Hepatic stellate cell (primary cell): ENCODE measurements at regions not wholly inside any gene's neighbourhood (a gene's known extent, or its start where the extent isn't known, plus 50 kb on each side); places are given as distances from the start of the nearest gene placed in this dataset.

Experiments
- DNase-seq: peaks from one replicate; pipeline ENCODE4 v3.0.0; 2011; ENCODE audit warnings: low spot score

GRCh38 chr9:93900971-93901861, 53.9 kb downstream of the BARX1 start:
- DNase-seq: no peak

- DNase-seq: no peak
These were observed 54.7 kb downstream of the BARX1 start for GRCh38 chr9:93900436-93900819.

- peak; percentile 2 for DNase-seq
These were observed 55.3 kb downstream of the BARX1 start for GRCh38 chr9:93899609-93900435.

DNA sequence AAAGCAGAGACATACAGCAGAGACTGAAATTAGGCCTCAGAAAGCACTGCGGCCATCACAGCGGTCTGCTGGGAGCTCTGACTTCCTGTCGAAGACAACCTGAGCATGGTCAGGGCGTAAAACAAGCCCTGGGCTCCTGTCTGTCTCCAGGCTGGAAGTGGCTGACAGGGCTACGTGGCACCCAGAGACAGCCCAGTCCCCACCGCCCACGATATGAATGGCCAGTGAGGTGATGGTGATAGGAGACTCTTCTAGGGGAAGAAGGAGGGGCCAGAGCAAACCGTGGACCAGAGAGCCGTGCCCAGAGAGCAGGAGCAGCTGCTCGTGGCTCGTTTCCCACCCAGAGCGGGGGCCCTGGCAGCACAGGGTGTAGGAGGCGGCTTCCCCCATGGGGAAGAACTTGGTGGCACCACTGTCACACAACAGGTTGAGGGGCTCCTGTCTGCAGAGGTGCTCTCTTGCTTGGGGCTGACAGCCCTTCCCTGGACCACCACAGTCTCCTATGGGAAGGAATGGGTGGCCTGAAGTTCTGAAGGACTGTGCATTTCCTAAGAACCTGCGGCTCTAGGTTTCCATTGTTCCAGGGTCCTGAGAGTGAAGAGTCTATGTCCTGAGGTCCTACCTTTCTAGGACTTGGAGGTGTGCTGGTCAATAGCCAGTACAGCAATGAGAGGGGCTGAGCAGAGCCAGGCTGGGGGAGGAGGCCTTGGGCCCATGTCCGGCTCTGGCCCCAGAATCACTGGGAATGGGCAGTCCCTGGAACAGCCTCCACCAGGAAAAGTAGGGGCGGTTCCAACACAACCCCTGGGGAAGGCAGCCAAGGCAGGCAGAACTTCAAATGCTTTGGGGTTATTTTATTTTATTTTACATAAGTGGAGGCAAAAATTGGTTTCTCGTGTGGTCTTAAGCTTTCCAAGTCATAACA, 56.4 kb downstream of the BARX1 start:
- DNase-seq: peak; percentile 4

DNA sequence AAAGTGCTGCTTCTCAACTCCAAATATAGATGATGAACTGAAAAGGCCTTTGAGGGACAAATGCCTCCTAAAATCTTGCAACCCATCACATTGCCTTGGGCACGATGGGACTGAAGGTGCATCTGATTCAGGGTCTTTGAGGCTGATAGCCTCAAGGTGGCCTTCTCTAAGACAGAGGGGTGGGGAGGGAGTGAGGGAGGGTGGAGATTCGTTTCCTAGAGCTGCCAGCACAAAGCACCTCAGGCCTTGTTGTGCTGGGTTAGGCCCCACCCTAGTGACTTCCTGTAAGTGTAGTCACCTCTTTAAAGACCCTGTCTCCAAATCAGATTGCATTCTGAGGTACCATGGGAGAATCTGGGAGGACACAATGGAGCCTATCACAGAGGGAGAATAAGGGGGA, 57.1 kb downstream of the BARX1 start:
- DNase-seq: peak; percentile 5

DNA sequence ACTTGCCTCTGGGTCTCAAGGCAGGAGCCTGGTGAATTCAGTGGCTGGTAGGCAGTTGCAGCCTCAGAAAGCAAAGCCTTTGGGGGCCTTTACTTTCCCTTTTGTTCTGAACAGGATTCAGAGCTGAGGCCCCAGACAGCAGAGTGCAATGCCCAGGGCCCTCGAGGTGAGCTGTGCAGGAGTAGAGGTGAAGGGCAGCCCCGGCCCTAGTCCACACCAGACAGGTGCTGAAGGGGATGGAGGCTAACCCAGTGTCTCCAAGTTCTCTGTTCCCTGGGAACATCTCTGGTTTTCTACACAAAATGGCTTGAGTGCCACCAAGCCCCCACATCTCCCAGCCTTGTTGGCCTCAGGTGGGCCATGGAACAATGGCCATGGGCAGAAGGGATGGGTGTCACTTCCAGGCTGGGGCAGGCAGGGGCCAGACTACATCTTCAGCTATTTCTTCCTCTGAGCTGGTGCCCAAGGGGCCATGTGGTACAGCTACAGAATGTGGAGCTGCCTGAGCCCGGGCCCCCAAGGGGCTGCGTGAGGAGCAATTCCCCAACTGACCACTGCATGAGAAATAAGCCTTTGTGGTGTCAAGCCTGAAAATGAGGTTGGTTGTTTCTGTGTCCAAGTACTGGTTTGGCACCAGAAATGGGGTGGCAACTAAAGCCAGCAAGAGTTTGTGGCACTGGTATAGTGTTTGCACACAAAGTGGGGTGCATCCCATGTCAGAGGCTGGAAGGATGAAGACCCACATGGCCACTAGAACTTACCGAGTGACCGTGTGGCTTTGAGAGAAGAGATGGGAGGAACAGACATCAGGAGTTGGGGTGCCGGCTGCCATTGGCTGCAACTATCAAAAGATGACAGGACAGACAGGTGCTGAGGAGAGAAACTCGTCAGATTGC, 57.8 kb downstream of the BARX1 start:
- DNase-seq: peak; percentile 5

- DNase-seq: peak; percentile 3
These were observed 58.6 kb downstream of the BARX1 start for GRCh38 chr9:93896496-93897033.

- DNase-seq: no peak
These were observed 59.1 kb downstream of the BARX1 start for GRCh38 chr9:93896093-93896492.

DNA sequence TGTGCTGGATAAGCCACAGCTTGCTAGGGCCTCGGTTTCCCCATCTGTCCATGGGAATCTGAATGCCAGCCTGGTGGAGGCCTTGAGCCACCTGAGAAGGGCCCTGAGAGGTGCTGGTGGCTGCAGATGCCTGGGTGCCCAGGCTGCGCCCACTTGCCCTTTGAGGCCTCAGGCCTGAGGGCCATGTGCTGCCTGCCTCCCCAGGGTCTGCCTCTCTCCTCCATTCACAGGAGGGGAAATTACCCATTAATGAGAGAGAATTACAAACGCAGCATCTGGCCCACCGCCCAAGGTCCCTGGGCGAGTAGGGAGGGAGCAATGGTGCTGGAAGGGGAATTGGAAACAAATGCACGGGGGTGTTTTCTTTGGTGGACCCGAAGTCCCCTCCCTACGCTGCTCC, 59.6 kb downstream of the BARX1 start:
- DNase-seq: no peak

GRCh38 chr9:93894691-93895079, 60.5 kb downstream of the BARX1 start:
- DNase-seq: no peak

DNA sequence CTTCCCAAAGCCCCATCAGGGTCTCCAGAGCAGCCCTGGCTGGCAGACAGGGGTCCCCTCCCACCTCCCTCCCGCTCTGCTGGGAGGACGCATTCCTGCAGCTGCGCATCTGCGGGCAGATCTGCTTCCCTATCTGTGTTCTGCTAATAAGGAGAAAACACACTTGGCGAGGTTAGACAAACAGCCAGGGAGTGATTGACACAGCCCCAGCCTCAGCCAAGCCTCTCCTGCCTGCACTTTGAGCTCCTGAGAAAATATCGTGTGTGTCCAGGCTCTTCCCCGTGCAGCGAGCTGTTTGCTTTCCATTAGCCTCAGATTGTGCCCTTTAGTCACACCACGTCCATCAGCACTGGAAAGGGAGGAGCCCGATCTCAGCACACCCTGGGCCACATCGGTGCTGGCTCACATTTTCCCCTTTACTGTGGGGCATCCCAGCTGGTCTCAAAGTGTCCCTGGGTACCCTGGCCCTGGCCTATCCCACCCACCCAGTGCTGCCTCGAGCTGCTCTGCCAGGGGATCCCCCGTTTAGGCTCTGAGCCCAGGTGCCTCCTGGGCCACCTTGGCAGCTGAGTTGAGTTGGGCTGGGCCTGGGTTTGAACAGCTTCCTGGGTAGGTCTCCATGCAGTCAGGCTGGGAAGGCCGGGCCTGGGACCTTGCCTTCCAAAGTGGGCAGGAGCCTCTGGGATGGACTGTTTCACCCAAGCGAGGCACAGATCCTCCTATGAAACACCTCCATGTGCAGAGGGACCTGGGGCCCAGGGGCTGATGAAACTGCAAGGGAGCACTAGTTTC, 61.1 kb downstream of the BARX1 start:
- DNase-seq: no peak

DNA sequence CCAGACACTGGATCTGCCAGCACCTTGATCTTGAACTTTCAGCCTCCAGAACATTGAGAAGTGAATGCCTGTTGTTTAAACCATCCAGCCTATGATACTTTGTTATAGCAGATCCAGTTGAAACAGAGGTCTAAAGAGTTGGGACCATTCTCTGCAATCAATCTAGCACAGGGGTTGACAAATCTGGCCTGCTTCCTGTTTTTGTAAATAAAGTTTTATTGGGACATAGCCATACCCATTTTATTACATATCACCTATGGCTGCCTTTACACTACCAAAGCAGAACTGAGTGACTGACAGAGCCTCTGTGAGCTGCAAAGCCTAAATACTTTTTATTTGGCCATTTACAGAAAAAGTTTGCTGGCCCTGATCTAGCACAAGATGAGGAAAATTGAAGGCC, 62.0 kb downstream of the BARX1 start:
- no peak for DNase-seq

DNA sequence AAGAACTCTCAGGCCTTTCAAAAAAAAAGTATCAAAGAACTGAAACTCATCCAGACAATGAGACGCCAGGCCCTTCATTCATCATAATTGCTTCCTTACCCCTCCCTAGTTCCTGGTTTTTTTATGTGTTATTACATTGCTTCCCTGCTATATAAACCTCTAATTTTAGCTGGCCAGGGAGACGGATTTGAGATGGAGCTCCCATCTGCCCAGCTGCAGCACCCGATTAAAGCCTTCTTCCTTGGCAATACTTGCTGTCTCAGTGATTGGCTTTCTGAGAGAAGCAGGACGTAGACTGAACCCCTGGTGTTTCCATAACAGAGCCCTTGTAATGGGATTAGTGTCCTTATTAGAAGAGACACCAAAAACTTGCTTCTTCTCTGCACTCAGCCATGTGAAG, 62.4 kb downstream of the BARX1 start:
- no peak for DNase-seq

DNA sequence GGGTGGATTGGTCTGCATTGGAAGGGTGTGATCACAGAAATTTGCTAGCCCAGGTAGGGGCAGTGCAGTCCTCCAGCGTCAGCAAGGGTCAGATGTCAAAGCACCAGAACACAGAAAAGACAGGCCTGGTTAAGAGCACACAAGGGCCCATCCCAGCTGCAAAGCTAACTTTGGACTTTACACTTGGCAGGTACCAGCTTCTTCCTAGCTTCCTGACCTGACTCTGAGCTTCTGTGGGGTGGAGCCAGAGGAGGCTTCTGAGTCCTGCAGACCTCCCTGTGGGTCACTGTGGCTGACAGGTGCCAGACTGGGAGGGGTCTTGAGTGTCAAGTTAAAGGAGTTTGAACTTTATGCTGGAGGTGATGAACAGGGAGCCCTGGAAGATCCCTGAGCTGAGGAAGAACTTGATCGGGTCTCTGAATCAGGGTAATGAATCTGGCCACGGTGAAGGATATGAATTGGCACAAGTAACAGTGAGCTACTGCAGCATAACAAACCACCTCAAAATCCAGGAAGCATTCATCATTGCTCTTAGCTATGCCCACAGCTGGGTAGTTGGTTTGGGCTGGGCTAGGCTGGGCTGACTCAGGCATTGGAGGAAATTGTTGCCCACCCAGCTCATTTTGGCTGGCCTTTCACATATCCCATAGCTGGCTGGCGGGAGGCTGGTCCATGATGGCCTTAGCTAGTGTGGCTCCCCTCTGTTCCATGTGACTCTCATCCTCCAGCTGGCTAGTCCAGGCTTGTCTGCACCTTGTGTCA, 63.4 kb downstream of the BARX1 start:
- DNase-seq: no peak

DNA sequence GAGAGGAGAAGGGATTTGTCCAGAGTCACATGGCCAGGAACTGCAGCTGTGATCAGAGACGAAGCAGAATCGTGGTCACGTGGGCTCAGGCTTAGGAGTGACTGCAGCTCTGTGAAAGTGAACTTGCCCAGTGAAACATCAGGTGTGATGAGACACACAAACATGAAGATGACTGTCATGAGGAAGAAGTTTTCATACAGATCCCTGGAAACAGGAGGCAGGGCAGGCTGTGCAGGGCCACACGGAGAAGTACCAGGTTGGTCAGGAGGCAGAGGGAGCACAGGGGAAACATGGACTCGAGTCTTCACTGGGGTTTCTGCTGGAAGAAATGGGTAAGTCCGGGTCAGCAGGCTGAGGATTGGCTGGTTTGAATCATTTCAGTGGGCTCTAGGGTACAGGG, 64.1 kb downstream of the BARX1 start:
- no peak for DNase-seq

DNA sequence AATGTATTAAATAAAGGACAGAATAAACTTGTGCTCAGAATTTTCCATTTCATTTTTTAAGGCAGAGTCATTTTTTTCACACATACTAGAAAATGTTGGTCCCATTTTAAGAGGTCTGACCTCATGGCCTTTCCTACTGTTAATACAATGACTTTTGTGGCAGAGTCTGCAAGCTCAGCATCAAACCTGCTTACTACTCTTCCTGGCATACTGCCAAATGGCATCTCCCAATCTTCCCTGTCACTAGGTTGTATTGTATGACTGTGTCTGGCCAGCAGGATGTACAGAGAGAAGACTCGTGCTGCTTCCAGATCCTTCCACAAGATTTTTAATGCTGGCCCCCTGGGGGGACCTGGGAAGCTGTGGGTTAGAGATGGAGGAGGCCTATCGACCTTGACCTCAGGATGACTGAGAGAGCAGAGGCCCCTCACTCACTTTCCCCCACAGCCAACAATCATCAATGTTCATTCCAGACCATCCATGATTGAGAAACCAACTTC, 64.7 kb downstream of the BARX1 start:
- no peak for DNase-seq

DNA sequence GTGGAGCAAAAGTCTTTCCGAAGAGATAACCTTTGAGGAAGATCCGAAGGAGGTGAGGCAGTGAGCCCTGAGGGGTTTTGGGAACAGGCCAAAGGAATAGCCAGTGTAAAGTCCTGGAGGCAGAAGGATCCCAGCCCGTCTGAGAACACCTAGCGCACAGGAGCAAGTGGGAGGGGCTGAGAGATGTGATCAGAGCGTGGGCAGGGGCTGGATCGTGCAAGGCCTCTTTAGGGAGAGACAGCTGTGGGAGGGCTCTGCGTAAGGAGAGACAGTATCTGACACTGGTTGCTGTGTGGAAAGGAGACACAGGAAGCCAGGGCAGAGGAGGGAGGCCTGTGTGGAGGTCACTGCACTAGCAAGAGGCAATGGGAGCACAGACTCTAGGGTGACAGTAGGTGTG, 68.2 kb downstream of the BARX1 start:
- no peak for DNase-seq

- DNase-seq: no peak
These were observed 70.3 kb downstream of the BARX1 start for GRCh38 chr9:93884808-93885207.
